NCI-H774 (cell line): ENCODE measurements at regions not wholly inside any gene's neighbourhood (a gene's known extent, or its start where the extent isn't known, plus 50 kb on each side); places are given as distances from the start of the nearest gene placed in this dataset.

Experiments
- DNase-seq: peaks from one replicate; lab custom pipeline; 2025; lab: John Stamatoyannopoulos, UW

DNA sequence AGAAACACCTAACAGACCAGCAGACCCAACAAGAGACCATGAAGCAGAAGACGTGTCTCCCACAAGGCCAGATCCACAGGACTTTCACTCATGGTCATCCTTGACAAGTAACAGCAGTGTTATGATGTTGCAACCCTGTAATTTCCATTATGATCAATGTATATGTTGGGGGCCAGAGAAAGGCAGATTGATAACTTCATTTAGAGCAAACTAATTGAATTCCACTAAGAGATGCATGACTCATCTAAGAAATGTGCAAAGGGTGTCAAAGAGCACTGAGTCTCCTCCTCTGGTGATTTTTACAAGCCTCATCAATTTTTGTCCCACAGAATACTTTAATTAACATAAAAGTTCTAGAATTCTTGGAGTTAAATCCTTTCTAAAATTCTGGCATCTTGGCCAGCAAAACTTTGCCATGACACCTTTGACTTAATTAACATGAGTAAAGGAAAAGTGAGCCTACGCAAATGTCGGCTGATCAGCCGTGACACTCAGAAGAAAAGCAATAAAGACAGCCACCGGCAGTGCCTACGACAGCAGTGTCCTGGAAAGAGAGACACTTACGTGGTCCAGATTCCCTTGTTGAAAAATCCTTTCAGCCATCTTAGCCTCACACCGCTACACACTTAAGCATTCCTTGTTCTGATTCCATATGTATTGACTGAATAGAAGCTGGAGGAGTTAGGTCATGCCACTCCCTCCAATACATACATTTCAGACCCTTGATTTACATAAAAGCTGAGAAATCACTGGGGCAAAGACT is 370.2 kb upstream of the CCDC196 start:
- DNase-seq, result no peak

DNA sequence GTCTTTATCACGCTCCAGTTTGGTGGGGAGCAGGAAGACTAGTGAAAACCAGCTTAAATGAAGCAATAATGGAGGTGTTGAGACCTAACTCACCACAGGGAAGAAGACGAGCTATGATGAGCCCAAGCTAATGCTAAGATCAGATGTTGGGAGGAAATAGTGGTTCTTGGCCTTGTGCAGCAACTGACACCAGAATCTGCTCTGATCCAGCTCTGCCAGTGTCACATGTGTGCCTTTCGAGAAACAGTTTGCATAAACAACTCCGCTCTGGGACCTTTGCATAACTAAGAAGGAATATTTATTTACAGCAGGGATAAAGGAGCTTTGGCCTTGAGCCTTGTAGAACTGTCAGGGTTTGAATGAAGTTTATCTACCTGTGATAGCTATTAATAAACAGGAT is 369.4 kb upstream of the CCDC196 start:
- DNase-seq, result no peak

DNA sequence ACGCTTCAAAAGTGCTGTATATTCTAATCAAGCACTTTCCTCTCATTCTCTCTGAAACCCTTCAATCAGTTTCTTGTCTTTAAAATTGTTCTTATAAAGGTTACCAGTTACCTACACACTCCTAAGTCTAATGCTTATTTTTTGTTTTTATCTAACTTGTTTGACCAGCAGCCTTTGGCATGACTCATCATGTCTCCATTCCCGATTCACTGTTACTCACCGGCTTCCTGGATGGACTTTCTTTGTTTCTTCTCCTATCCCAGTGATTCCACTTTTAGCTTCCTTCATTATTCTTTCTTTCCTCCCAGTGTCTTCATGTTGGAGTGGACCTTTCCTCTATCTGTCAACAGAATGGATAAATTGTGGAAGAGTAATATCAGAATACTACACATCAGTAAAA is 368.6 kb upstream of the CCDC196 start:
- no peak for DNase-seq

DNA sequence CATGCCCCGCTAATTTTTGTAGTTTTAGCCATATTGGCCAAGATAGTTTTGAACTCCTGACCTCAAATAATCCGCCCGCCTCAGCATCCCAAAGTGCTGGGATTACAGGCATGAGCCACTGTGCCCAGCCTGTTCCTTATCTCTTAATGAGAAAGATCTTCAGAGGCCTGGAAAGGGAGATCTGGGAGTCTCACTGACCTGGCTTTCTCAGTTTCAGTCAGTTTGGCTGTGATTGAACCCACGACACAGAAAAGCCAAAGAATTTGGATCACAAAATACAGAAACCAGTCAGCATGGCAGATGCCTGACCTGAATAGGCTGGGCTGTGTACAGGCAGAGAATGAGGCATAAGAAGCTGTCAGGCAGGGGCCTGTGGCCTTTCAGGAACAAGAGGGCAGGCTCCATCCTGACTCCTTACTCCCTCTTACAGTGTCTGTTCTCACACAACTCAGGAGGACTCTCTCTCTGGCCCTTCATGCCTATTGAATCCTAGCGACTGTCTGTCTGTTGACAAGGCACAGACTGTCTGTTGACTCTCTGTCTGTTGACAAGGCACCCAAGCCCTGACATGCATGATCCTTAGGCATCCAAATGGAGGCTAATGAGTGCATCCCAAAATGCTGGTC is 366.5 kb upstream of the CCDC196 start:
- DNase-seq, result no peak

GRCh38 chr14:66120402-66120801 is 365.8 kb upstream of the CCDC196 start:
- no peak for DNase-seq

- DNase-seq, result no peak
Observed at GRCh38 chr14:66121859-66122258, 364.3 kb upstream of the CCDC196 start.

- no peak for DNase-seq
Observed at GRCh38 chr14:66129224-66129623, 356.9 kb upstream of the CCDC196 start.

- DNase-seq, result no peak
Observed at GRCh38 chr14:66131111-66131510, 355.1 kb upstream of the CCDC196 start.

DNA sequence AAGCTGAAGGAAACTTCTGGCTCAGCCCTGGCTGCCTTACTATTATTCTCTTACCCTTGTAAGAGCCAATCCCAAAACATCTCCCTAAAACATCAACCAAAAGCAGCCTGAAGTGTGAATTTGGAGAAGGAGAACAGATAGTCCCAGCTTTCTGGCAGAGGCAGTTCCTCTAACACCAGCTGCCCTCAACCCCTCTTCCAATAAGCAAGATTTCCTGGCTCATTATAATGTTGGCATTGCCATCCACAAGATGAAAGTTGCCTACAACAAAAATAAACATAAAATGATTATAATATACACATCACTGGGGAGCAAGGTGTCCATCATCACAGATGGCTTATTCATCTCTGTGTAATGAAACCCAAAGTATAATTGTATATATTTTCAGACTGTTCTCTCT is 352.5 kb upstream of the CCDC196 start:
- no peak for DNase-seq

DNA sequence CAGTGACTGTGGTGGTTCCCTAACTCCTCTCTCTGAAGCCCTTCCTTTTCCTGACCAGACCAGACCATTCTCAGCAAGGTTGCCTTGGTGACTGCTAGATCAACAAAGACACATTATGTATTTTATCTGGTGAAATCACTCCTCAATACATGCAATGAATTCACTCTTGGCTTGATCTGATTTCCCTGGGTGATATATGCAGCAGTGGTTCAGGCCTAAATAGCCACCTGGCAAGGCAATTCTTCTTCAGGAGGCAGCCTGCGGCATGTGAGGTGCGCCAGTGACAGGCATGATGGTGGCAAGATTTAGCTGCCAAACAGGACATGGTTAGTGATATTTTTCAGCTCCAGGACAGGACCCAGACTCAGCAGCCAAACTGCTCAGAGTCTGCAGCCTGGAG is 350.3 kb upstream of the CCDC196 start:
- DNase-seq, result no peak

- DNase-seq, result no peak
Observed at GRCh38 chr14:66137081-66137480, 349.1 kb upstream of the CCDC196 start.

GRCh38 chr14:66139432-66139831 is 346.7 kb upstream of the CCDC196 start:
- DNase-seq, result no peak

DNA sequence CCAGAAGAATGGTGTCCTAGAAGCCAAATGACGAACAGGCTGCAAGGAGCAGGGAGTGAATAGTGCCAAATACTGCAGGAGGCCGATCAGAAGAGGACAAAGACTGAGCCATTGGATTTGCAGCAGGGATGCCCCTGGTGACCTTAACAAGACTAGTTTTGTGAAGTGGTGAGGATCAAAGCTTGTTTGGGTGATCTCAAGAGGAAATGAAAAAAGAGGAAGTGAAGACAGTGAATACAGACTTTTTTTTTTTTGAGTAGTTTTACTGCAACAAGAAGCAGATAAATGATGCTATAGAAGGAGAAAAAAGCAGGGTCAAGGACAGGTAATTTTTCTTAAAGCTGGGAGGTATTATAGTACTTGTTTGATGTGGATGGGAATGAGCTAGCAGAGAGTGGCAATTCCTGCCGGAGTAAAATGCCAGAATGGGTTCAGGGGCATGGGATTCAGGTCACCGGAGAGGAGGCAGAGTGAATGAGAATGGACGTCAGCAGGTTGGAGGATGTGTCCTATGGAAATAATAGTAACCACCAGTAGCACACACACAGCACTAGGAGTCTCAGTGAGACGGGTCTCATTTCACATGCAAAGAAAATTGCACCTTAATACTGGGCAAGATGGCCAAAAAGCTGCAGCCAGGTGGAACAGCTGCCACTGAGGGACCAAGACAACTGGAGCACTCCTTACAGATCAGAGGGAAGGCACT is 345.8 kb upstream of the CCDC196 start:
- DNase-seq, result no peak

DNA sequence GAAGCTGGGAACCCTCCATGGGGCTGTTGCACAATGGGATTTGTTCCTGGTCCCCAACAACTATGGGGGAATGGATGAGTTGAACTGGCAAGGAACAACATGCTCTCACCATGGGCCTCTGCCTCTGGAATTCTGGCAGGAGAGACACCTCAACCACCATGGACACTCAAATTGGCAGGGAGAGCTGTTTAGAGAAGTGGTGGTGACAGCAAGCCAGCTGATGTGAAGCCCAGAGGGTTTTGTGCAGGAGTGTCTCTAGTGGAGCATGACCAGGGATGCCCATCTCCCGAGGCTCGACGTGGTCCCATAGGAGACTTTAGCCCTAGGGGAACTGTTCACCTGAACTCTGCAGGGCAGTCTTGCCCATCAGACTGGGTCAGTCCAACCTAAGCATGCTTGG is 345.2 kb upstream of the CCDC196 start:
- DNase-seq, result no peak

DNA sequence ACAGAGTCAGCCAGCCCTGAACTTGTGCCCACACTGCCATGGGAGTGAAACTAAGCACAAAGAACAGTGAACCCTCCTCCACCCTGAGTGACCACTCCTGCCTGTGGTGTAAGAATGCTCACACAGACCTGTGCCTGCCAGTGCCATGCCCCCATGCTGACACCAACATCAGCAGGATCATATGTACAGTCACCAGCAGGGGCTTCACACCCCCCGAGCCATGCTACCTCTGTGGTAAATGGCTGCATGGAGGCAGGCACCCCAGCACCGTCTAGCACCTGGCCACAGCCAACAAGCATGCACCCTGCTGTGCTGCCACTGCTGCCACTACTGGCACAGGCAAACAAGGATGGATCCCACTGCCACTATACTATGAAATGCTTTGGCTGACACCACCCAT is 344.4 kb upstream of the CCDC196 start:
- DNase-seq, result no peak

GRCh38 chr14:66143387-66144112 is 342.6 kb upstream of the CCDC196 start:
- no peak for DNase-seq

GRCh38 chr14:66152302-66152701 is 333.9 kb upstream of the CCDC196 start:
- DNase-seq, result no peak

GRCh38 chr14:66152747-66153146 is 333.4 kb upstream of the CCDC196 start:
- DNase-seq, result no peak

DNA sequence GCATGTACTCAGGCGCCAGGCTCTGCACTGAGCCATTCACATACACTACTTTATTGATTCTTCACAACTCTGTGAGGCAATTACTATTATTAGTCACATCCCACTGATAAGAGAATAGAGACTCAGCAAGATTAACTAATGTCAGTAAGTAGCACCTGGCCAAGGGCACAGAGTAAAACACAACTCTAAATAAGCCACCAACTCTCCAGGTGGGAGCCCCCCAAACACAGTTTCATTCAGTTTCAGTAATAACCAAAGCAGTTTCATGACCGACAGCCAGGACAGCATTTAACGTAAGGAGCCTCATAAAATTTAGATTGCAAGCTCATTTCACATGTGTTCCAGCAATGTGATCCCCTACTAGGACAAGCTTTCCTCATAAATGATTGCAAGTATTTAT is 323.1 kb upstream of the CCDC196 start:
- DNase-seq, result no peak

DNA sequence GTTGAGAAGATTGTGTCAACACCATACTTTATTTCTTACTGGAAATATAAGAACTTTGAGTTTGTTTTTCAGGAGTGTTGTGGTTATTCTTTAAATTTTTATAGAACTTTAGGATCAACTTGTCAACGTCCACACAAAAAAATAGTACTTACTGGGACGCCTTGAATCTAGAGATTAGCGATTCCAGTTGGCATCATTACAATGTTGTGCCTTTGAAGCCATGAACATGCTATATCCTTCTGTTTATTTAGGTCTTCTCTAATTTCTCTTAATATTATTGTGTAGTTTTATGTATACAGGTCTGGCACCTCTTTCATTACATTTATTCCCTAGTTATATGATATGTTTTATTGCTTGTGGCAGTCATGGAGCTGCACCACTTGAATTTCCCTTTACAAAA is 320.8 kb upstream of the CCDC196 start:
- no peak for DNase-seq

DNA sequence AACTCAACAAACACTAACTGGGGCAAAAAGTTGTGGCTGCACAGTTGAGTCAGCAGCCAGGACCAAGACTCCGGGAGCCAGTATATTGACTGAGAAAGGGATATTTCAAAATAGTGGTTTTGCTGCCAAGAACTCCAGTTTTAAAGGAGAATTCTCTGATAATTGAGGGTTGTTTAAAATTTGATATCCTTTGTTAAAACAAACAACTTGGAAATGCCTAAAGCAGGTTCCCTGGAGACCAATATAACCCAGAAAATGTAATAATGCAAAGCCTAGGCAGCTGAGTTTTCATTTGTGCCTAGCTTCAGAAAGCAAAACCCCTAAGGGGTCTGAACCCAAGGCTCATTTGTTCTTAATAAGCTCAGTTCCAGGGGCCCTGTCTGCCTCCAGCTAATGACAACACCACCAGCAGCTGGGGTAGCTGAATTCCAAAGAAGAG is 311.7 kb upstream of the CCDC196 start:
- no peak for DNase-seq

DNA sequence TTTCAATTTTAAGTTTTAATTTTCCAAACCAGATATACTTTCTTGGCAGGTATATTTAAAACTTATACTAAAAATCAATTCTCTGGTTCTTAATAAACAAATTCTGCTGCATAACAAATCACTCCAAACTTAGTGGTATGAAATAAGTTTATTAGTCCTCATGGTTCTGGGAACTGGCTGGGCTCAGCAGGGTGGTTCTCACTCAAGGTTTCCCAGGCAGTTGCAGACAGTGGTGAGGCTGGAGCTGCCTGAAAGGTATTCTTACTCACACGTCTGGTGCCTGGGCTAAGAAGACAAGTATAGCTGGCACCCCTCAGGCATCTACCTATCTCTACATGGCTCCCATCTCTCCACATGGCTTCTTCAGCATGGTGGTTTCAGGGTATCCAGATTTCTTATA is 308.2 kb upstream of the CCDC196 start:
- DNase-seq, result no peak

- DNase-seq, result no peak
Observed at GRCh38 chr14:66196670-66197069, 289.5 kb upstream of the CCDC196 start.
